SU-DHL-6 (cell line): ENCODE measurements at regions not wholly inside any gene's neighbourhood (a gene's known extent, or its start where the extent isn't known, plus 50 kb on each side); places are given as distances from the start of the nearest gene placed in this dataset.

Source experiments
- EZH2phosphoT487 ChIP-seq: fragments of 200-600 bp; sonication (generic), shearing (Covaris generic); conservative IDR thresholded peaks from 2 replicates; pipeline ENCODE4 v1.6.1; 2018; ENCODE audit warnings: mild to moderate bottlenecking, antibody characterized with exemption, low read length, moderate library complexity, mixed read lengths
- TF ChIP-seq, protein P1 (sequence below): fragments of 200-600 bp; sonication (generic); IDR thresholded peaks from one replicate; pipeline ENCODE4 v1.5.1; 2017; ENCODE audit warnings: antibody characterized with exemption, mild to moderate bottlenecking, low read length, moderate library complexity; ENCODE audit not compliant: insufficient read depth, poor library complexity, severe bottlenecking

DNA sequence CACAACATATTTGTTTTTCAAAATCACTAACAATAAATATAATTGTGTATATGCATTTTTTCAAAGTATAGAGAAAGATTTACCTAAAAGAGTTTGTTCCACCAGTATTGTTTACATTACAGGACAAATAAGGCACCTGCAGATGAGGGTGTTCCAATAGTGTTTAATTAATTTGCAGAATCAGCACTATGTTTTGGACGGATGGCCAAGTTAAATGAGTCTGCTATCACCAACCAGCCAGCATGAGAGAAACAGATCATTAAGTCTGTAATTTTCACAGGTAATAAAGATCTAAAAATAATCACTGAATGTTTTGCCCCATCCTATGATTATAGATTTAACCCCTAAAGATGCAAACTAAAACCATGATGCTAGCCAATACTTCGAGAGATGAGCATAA is 2247.0 kb downstream of the NCAM2 start:
- TF ChIP-seq, protein P1, sequence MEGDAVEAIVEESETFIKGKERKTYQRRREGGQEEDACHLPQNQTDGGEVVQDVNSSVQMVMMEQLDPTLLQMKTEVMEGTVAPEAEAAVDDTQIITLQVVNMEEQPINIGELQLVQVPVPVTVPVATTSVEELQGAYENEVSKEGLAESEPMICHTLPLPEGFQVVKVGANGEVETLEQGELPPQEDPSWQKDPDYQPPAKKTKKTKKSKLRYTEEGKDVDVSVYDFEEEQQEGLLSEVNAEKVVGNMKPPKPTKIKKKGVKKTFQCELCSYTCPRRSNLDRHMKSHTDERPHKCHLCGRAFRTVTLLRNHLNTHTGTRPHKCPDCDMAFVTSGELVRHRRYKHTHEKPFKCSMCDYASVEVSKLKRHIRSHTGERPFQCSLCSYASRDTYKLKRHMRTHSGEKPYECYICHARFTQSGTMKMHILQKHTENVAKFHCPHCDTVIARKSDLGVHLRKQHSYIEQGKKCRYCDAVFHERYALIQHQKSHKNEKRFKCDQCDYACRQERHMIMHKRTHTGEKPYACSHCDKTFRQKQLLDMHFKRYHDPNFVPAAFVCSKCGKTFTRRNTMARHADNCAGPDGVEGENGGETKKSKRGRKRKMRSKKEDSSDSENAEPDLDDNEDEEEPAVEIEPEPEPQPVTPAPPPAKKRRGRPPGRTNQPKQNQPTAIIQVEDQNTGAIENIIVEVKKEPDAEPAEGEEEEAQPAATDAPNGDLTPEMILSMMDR: no peak
- TF ChIP-seq EZH2phosphoT487: no peak
